Transverse colon (tissue), 4 donors: ENCODE measurements at regions not wholly inside any gene's neighbourhood (a gene's known extent, or its start where the extent isn't known, plus 50 kb on each side); places are given as distances from the start of the nearest gene placed in this dataset.

Experiments
- DNase-seq: peaks from one replicate; pipeline ENCODE4 v3.0.0-alpha.2; 2019
- H3K27ac ChIP-seq, 4 donors: fragments of 200-600 bp; sonication (generic); 2 replicates each; pipeline ENCODE4 v1.5.1; 2016 to 2018; ENCODE audit warnings: inconsistent platforms in 4 of 4
- H3K27me3 ChIP-seq: fragments of 200-600 bp; sonication (generic); 2 replicates; pipeline ENCODE4 v1.5.1; 2017; ENCODE audit warnings: inconsistent platforms
- H3K36me3 ChIP-seq, 4 donors: fragments of 200-600 bp; sonication (generic); 2 replicates each; pipeline ENCODE4 v1.5.1; 2017 to 2019; ENCODE audit warnings: inconsistent platforms in 4 of 4
- H3K4me1 ChIP-seq, 4 donors: fragments of 200-600 bp; sonication (generic); 2 replicates each; pipeline ENCODE4 v1.5.1; 2017 to 2020; ENCODE audit warnings: inconsistent platforms in 4 of 4
- H3K4me3 ChIP-seq, 4 donors: fragments of 200-600 bp; sonication (generic); 1 replicate in 1 of 4; 2 replicates in 3 of 4; pipeline versions ENCODE4 v1.5.1 to v1.6.1; 2017 to 2019; ENCODE audit warnings: inconsistent platforms in 4 of 4
- H3K9me3 ChIP-seq, 2 donors: fragments of 200-600 bp; sonication (generic); 2 replicates each; pipeline ENCODE4 v1.5.1; 2017 to 2019; ENCODE audit warnings: inconsistent platforms in 2 of 2
- CTCF ChIP-seq, 5 experiments: fragments of 200-600 bp in 3 of 5; fragments of 450-650 bp in 2 of 5; sonication (generic) in 3 of 5; IDR thresholded peaks; 1 replicate in 2 of 5; 2 replicates in 3 of 5; pipeline ENCODE4 v1.5.1; 2016 to 2017; ENCODE audit warnings: antibody characterized with exemption in 5 of 5, inconsistent platforms in 3 of 5, mild to moderate bottlenecking in 2 of 5, moderate library complexity in 1 of 5
- EP300 ChIP-seq: sonication (generic); formaldehyde crosslinking; IDR thresholded peaks from one replicate; pipeline ENCODE4 v1.6.1; 2017; ENCODE audit warnings: antibody characterized with exemption, low read depth
- POLR2A ChIP-seq: fragments of 450-650 bp; IDR thresholded peaks from one replicate; pipeline ENCODE4 v1.6.1; 2016; ENCODE audit warnings: antibody characterized with exemption, mild to moderate bottlenecking, moderate library complexity
- POLR2AphosphoS5 ChIP-seq, 3 donors: sonication (generic); formaldehyde crosslinking; IDR thresholded peaks; one replicate each; pipeline ENCODE4 v1.6.1; 2016; ENCODE audit warnings: antibody characterized with exemption in 3 of 3
- WGBS, 2 donors: methylation state at CpG; one replicate each; pipeline ENCODE4 v1.1.5; 2018; ENCODE audit warnings: low coverage in 1 of 2; 5-methylcytosine and 5-hydroxymethylcytosine counted together
- in situ Hi-C, 4 donors: fragments of 200-750 bp; cut with MboI; loops; one replicate each; pipeline versions ENCODE4 v1.15.0 to v1.15.1; 2017; ENCODE audit warnings: low sequenced_read_pairs in 3 of 4, low pct_ligation_motif_present in 1 of 4, low pct_unique_long_range_greater_than_20kb in 1 of 4
- intact Hi-C: fragments of 100-400 bp; cut with DNase I; formaldehyde crosslinking; loops from one replicate; pipeline ENCODE4 v1.15.1; 2023; ENCODE audit warnings: low total_unique reads

GRCh38 chr9:99366183-99366582, 144.1 kb downstream of the SEC61B start:
- in situ Hi-C loops (no loop called here), intact Hi-C loops (no loop called here)
- DNase-seq, result no peak
- H3K27ac ChIP-seq, result no peak overlapping the region
- TF ChIP-seq EP300 (no peak), POLR2A (no peak), CTCF (IDR thresholded peaks at IDR 0.05) (no peak), POLR2AphosphoS5 (IDR thresholded peaks at IDR 0.05) (no peak)
- WGBS, 2 donors, result 94% methylated on average over 9 of the region's 9 CpGs; no CpG with 5 or more reads in 1 of the 2 donors
- H3K36me3 ChIP-seq, result no peaks in the 10 kb centered on the region
- H3K9me3 ChIP-seq, result no peaks in the 10 kb centered on the region
- no peaks in the 10 kb centered on the region for H3K27me3 ChIP-seq
- peaks cover 0 to 5% (median 1%) of the 10 kb centered on the region in 4 donors for H3K4me1 ChIP-seq
- H3K4me3 ChIP-seq, result no peak overlapping the region

DNA sequence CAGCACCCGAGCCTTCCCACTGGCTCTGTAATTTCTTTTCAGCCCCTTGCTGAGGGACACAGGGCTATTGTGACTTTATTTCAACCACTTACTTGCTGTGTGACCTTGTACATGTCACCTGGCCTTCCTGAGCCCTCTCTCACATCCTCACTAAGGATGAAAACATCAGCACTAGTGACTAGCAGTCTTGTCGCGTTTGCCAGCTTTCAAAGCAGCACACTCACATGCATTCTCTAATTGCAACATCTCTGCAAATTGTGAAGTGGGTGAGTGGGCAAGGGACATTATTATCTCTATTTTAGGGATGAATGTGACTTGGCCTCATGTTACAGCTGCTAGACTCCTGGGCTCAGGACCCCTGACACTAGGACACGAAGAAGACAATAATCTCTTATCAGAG, 144.5 kb downstream of the SEC61B start:
- WGBS, 2 donors, result 87 to 100% methylated on average over 2 to 4 of the region's 4 CpGs
- Histone ChIP-seq H3K4me3 (no peak overlapping the region), H3K27ac (no peak overlapping the region), H3K36me3 (no peaks in the 10 kb centered on the region), H3K27me3 (no peaks in the 10 kb centered on the region), H3K4me1 (peaks cover 0 to 5% (median 1%) of the 10 kb centered on the region in 4 donors), H3K9me3 (no peaks in the 10 kb centered on the region)
- intact Hi-C loops, result no loop called here
- no peak for DNase-seq
- in situ Hi-C loops, result no loop called here
- no peak for TF ChIP-seq POLR2A
- TF ChIP-seq POLR2AphosphoS5 (IDR thresholded peaks at IDR 0.05), result no peak
- no peak for TF ChIP-seq EP300
- no peak for TF ChIP-seq CTCF (IDR thresholded peaks at IDR 0.05)

- no peak for TF ChIP-seq EP300
- TF ChIP-seq POLR2AphosphoS5 (IDR thresholded peaks at IDR 0.05), result peak in 1 of 3 donors; percentile 39
- in situ Hi-C loops, result no loop called here
- Histone ChIP-seq H3K36me3 (no peaks in the 10 kb centered on the region), H3K9me3 (no peaks in the 10 kb centered on the region), H3K27ac (peak overlapping the region; percentile 53 to 66 (median 61)), H3K27me3 (no peaks in the 10 kb centered on the region), H3K4me3 (peak overlapping the region; percentile 18 to 40 (median 21)), H3K4me1 (peaks cover 0 to 5% (median 1%) of the 10 kb centered on the region in 4 donors)
- WGBS, 2 donors, result 27 to 36% methylated on average over 6 to 31 of the region's 31 CpGs
- intact Hi-C loops, result no loop called here
- DNase-seq, result peak; percentile 10
These were observed 146.6 kb downstream of the SEC61B start for GRCh38 chr9:99368341-99369326.

- WGBS, 2 donors, result 93 to 97% methylated on average over 3 to 9 of the region's 9 CpGs
- intact Hi-C loops, result no loop called here
These were observed 147.2 kb downstream of the SEC61B start for GRCh38 chr9:99369327-99369722.

More at GRCh38 chr9:99369327-99369722, 147.2 kb downstream of the SEC61B start:
- no peak for DNase-seq
- Histone ChIP-seq H3K4me1 (peaks cover 0 to 5% (median 1%) of the 10 kb centered on the region in 4 donors), H3K27ac (no peak overlapping the region), H3K27me3 (no peaks in the 10 kb centered on the region), H3K4me3 (no peak overlapping the region), H3K36me3 (no peaks in the 10 kb centered on the region), H3K9me3 (no peaks in the 10 kb centered on the region)
- in situ Hi-C loops, result no loop called here
- TF ChIP-seq EP300 (no peak), POLR2A (no peak), CTCF (IDR thresholded peaks at IDR 0.05) (no peak), POLR2AphosphoS5 (IDR thresholded peaks at IDR 0.05) (no peak)
